Trophoblast cell (in vitro differentiated cells and primary cell): ENCODE measurements at regions not wholly inside any gene's neighbourhood (a gene's known extent, or its start where the extent isn't known, plus 50 kb on each side); places are given as distances from the start of the nearest gene placed in this dataset.

ENCODE experiments used
- DNase-seq, 2 donors: peaks; one replicate each; pipeline ENCODE4 v3.0.0-alpha.2; 2016
- H2AFZ ChIP-seq: 2 replicates; pipeline ENCODE4 v1.6.1; 2013; ENCODE audit warnings: low read length, moderate library complexity, mild to moderate bottlenecking; ENCODE audit not compliant: insufficient read depth, poor library complexity
- H2AK5ac ChIP-seq: 2 replicates; pipeline ENCODE4 v1.6.1; 2013; ENCODE audit warnings: mild to moderate bottlenecking, low read length
- H2BK120ac ChIP-seq: 2 replicates; pipeline ENCODE4 v1.6.1; 2013; ENCODE audit warnings: low read length, mild to moderate bottlenecking, moderate library complexity; ENCODE audit not compliant: insufficient read depth, poor library complexity
- H2BK12ac ChIP-seq: 2 replicates; pipeline ENCODE4 v1.6.1; 2013; ENCODE audit warnings: mild to moderate bottlenecking, low read length, moderate library complexity
- H2BK5ac ChIP-seq: 2 replicates; pipeline ENCODE4 v1.6.1; 2013; ENCODE audit warnings: low read length, low read depth, moderate library complexity, mild to moderate bottlenecking; ENCODE audit not compliant: poor library complexity
- H3K14ac ChIP-seq: 2 replicates; pipeline ENCODE4 v1.6.1; 2013; ENCODE audit warnings: mild to moderate bottlenecking, low read length
- H3K18ac ChIP-seq: 2 replicates; pipeline ENCODE4 v1.6.1; 2013; ENCODE audit warnings: mild to moderate bottlenecking, low read length
- H3K23ac ChIP-seq: 2 replicates; pipeline ENCODE4 v1.6.1; 2013; ENCODE audit warnings: low read length
- H3K27ac ChIP-seq: 2 replicates; pipeline ENCODE4 v1.5.1; 2013; ENCODE audit warnings: low read depth, mild to moderate bottlenecking, inconsistent platforms, low read length, moderate library complexity
- H3K27me3 ChIP-seq: 2 replicates; pipeline ENCODE4 v1.6.1; 2013; ENCODE audit warnings: inconsistent platforms, mild to moderate bottlenecking, low read length, moderate library complexity; ENCODE audit not compliant: insufficient read depth
- H3K36me3 ChIP-seq, 2 experiments: 1 replicate in 1 of 2; 2 replicates in 1 of 2; pipeline ENCODE4 v1.6.1; 2013; ENCODE audit warnings: low read length in 2 of 2, mild to moderate bottlenecking in 2 of 2, moderate library complexity in 1 of 2; ENCODE audit not compliant: insufficient read depth in 2 of 2, control insufficient read depth in 1 of 2
- H3K4ac ChIP-seq: 2 replicates; pipeline ENCODE4 v1.6.1; 2013; ENCODE audit warnings: low read depth, mild to moderate bottlenecking, low read length, moderate library complexity
- H3K4me1 ChIP-seq, 2 experiments: 1 replicate in 1 of 2; 2 replicates in 1 of 2; pipeline ENCODE4 v1.6.1; 2013; ENCODE audit warnings: low read length in 2 of 2, mild to moderate bottlenecking in 2 of 2, moderate library complexity in 1 of 2; ENCODE audit not compliant: insufficient read depth in 2 of 2, control insufficient read depth in 1 of 2
- H3K4me2 ChIP-seq: 2 replicates; pipeline ENCODE4 v1.6.1; 2013; ENCODE audit warnings: inconsistent platforms, mild to moderate bottlenecking, low read length, moderate library complexity
- H3K4me3 ChIP-seq: 2 replicates; pipeline ENCODE4 v1.5.1; 2013; ENCODE audit warnings: mild to moderate bottlenecking, low read depth, low read length, inconsistent platforms
- H3K79me1 ChIP-seq: one replicate; pipeline ENCODE4 v1.6.1; 2013; ENCODE audit warnings: low read length
- H3K79me2 ChIP-seq: 2 replicates; pipeline ENCODE4 v1.6.1; 2013; ENCODE audit warnings: low read length, mild to moderate bottlenecking; ENCODE audit not compliant: control insufficient read depth, insufficient read depth, poor library complexity
- H3K9ac ChIP-seq: 2 replicates; pipeline ENCODE4 v1.6.1; 2013; ENCODE audit warnings: mild to moderate bottlenecking, low read length
- H3K9me3 ChIP-seq: 2 replicates; pipeline ENCODE4 v1.6.1; 2013; ENCODE audit warnings: low read depth, mild to moderate bottlenecking, control low read depth, inconsistent platforms, low read length; ENCODE audit not compliant: insufficient read depth
- H4K12ac ChIP-seq: 2 replicates; pipeline ENCODE4 v1.6.1; 2013; ENCODE audit warnings: low read depth, mild to moderate bottlenecking, low read length, moderate library complexity
- H4K8ac ChIP-seq: 2 replicates; pipeline ENCODE4 v1.6.1; 2013; ENCODE audit warnings: low read depth, mild to moderate bottlenecking, low read length, moderate library complexity
- H4K91ac ChIP-seq: one replicate; pipeline ENCODE4 v1.6.1; 2013; ENCODE audit warnings: low read depth, mild to moderate bottlenecking, low read length, moderate library complexity
- WGBS: extraction: QIAGEN DNeasy Blood & Tissue Kit; methylation state at CpG from one replicate; pipeline ENCODE4 v1.1.7; 2013; ENCODE audit warnings: missing lambda C conversion rate; ENCODE audit not compliant: insufficient read length, insufficient coverage; ENCODE audit errors: extremely low coverage; 5-methylcytosine and 5-hydroxymethylcytosine counted together

- H2AK5ac ChIP-seq = no peak overlapping the region
- no peak overlapping the region for H2BK12ac ChIP-seq
- H4K8ac ChIP-seq = no peak overlapping the region
- H2BK120ac ChIP-seq = no peak overlapping the region
- no peak overlapping the region for H3K9ac ChIP-seq
- no peak overlapping the region for H3K23ac ChIP-seq
- H3K14ac ChIP-seq = no peak overlapping the region
- H3K9me3 ChIP-seq = peaks cover 5% of the 10 kb centered on the region
- H3K4me3 ChIP-seq = no peak overlapping the region
- no peak overlapping the region for H3K4me2 ChIP-seq
- no peaks in the 10 kb centered on the region for H3K79me2 ChIP-seq
- H4K12ac ChIP-seq = no peak overlapping the region
- H3K79me1 ChIP-seq = no peaks in the 10 kb centered on the region
- no peak overlapping the region for H3K4ac ChIP-seq
- no peak overlapping the region for H4K91ac ChIP-seq
- no peaks in the 10 kb centered on the region for H3K27me3 ChIP-seq
- no peak overlapping the region for H3K18ac ChIP-seq
- H2AFZ ChIP-seq = no peak overlapping the region
- no peak overlapping the region for H2BK5ac ChIP-seq
- no peak for DNase-seq
- H3K4me1 ChIP-seq = no peaks in the 10 kb centered on the region
- no peak overlapping the region for H3K27ac ChIP-seq
- peaks cover 0 to 1% of the 10 kb centered on the region in 2 experiments for H3K36me3 ChIP-seq
Measured at GRCh38 chr9:102550266-102550665, 444.9 kb upstream of the CYLC2 start.

- H3K4me3 ChIP-seq = no peak overlapping the region
- H3K79me1 ChIP-seq = no peaks in the 10 kb centered on the region
- no peak overlapping the region for H3K4ac ChIP-seq
- no peak overlapping the region for H4K8ac ChIP-seq
- no CpG with 5 or more reads among the region's 2 CpGs for WGBS
- H4K12ac ChIP-seq = no peak overlapping the region
- no peak overlapping the region for H2BK120ac ChIP-seq
- no peak for DNase-seq
- H3K79me2 ChIP-seq = no peaks in the 10 kb centered on the region
- no peak overlapping the region for H3K18ac ChIP-seq
- H3K27me3 ChIP-seq = no peaks in the 10 kb centered on the region
- H3K23ac ChIP-seq = no peak overlapping the region
- H2AK5ac ChIP-seq = no peak overlapping the region
- no peak overlapping the region for H4K91ac ChIP-seq
- no peaks in the 10 kb centered on the region for H3K9me3 ChIP-seq
- H2BK12ac ChIP-seq = no peak overlapping the region
- no peak overlapping the region for H3K9ac ChIP-seq
- H3K4me2 ChIP-seq = no peak overlapping the region
- H2BK5ac ChIP-seq = no peak overlapping the region
- H3K27ac ChIP-seq = no peak overlapping the region
- no peak overlapping the region for H3K14ac ChIP-seq
- H3K36me3 ChIP-seq = no peaks in the 10 kb centered on the region
- H3K4me1 ChIP-seq = no peaks in the 10 kb centered on the region
- no peak overlapping the region for H2AFZ ChIP-seq
Measured at GRCh38 chr9:102534031-102534430, 461.1 kb upstream of the CYLC2 start.

- no peak for DNase-seq
- WGBS = no CpG with 5 or more reads among the region's 3 CpGs
- no peak overlapping the region for H3K18ac ChIP-seq
Measured at GRCh38 chr9:102521097-102521755, 473.9 kb upstream of the CYLC2 start.

GRCh38 chr9:102519423-102519822 lies 475.7 kb upstream of the CYLC2 start:
- Histone ChIP-seq H4K8ac (no peak overlapping the region), H2AK5ac (no peak overlapping the region), H2BK5ac (no peak overlapping the region), H3K27me3 (no peaks in the 10 kb centered on the region), H2BK12ac (no peak overlapping the region), H2BK120ac (no peak overlapping the region), H3K4me2 (no peak overlapping the region), H3K4me1 (no peaks in the 10 kb centered on the region), H3K9ac (no peak overlapping the region), H3K4ac (no peak overlapping the region), H2AFZ (no peak overlapping the region), H4K12ac (no peak overlapping the region), H3K23ac (no peak overlapping the region), H4K91ac (no peak overlapping the region), H3K14ac (no peak overlapping the region), H3K9me3 (no peaks in the 10 kb centered on the region), H3K4me3 (no peak overlapping the region), H3K36me3 (no peaks in the 10 kb centered on the region), H3K18ac (no peak overlapping the region), H3K79me2 (no peaks in the 10 kb centered on the region), H3K27ac (no peak overlapping the region), H3K79me1 (no peaks in the 10 kb centered on the region)
- WGBS = no CpG with 5 or more reads among the region's 5 CpGs
- no peak for DNase-seq

More at GRCh38 chr9:102521097-102521755, 473.9 kb upstream of the CYLC2 start:
- Histone ChIP-seq H4K8ac (no peak overlapping the region), H4K12ac (no peak overlapping the region), H3K23ac (no peak overlapping the region), H3K4me1 (no peaks in the 10 kb centered on the region), H3K79me2 (no peaks in the 10 kb centered on the region), H3K79me1 (no peaks in the 10 kb centered on the region), H2BK120ac (no peak overlapping the region), H2AFZ (no peak overlapping the region), H3K27ac (no peak overlapping the region), H2BK12ac (no peak overlapping the region), H3K4me3 (no peak overlapping the region), H3K27me3 (no peaks in the 10 kb centered on the region), H4K91ac (no peak overlapping the region), H3K4me2 (no peak overlapping the region), H3K4ac (no peak overlapping the region), H2AK5ac (no peak overlapping the region), H3K14ac (no peak overlapping the region), H3K9me3 (no peaks in the 10 kb centered on the region), H3K36me3 (no peaks in the 10 kb centered on the region), H2BK5ac (no peak overlapping the region), H3K9ac (no peak overlapping the region)
